Esophagus squamous epithelium (tissue), 4 donors: ENCODE measurements at regions not wholly inside any gene's neighbourhood (a gene's known extent, or its start where the extent isn't known, plus 50 kb on each side); places are given as distances from the start of the nearest gene placed in this dataset.

Experiments used
- CTCF ChIP-seq, 6 experiments: fragments of 450-650 bp in 4 of 6; fragments of 200-600 bp in 2 of 6; sonication (generic) in 2 of 6; IDR thresholded peaks; one replicate each; pipeline ENCODE4 v1.5.1; 2016 to 2019; ENCODE audit warnings: antibody characterized with exemption in 6 of 6, mild to moderate bottlenecking in 4 of 6, moderate library complexity in 4 of 6
- POLR2A ChIP-seq, 4 donors: fragments of 450-650 bp; IDR thresholded peaks; one replicate each; pipeline ENCODE4 v1.6.1; 2017; ENCODE audit warnings: antibody characterized with exemption in 4 of 4, mild to moderate bottlenecking in 4 of 4, moderate library complexity in 3 of 4

- TF ChIP-seq CTCF (IDR thresholded peaks at IDR 0.05) (no peak), POLR2A (IDR thresholded peaks at IDR 0.05) (no peak)
These were observed 125.3 kb upstream of the CYYR1 start for GRCh38 chr21:26698416-26698815.
